HUES64 (cell line): ENCODE measurements at regions not wholly inside any gene's neighbourhood (a gene's known extent, or its start where the extent isn't known, plus 50 kb on each side); places are given as distances from the start of the nearest gene placed in this dataset.
"Not testable (repeated sequence)": the region's sequence is repeated elsewhere in the genome, so short reads cannot be mapped to it uniquely, and the experiment has no call there.

Experiments
- H3K27ac ChIP-seq: 2 replicates; pipeline ENCODE4 v1.7.0; 2013; ENCODE audit warnings: low read depth, low read length, inconsistent platforms
- H3K27me3 ChIP-seq: 2 replicates; pipeline ENCODE4 v1.6.1; 2013; ENCODE audit warnings: mild to moderate bottlenecking, low read length; ENCODE audit not compliant: insufficient read depth
- H3K36me3 ChIP-seq: 2 replicates; pipeline ENCODE4 v1.6.1; 2013; ENCODE audit warnings: mild to moderate bottlenecking, low read length; ENCODE audit not compliant: insufficient read depth
- H3K4me1 ChIP-seq: 2 replicates; pipeline ENCODE4 v1.6.1; 2013; ENCODE audit warnings: mild to moderate bottlenecking, low read length, moderate library complexity; ENCODE audit not compliant: insufficient read depth
- H3K4me3 ChIP-seq: 2 replicates; pipeline ENCODE4 v1.5.1; 2013; ENCODE audit warnings: mild to moderate bottlenecking, low read length, moderate library complexity
- H3K9ac ChIP-seq: 2 replicates; pipeline ENCODE4 v1.6.1; 2013; ENCODE audit warnings: mild to moderate bottlenecking, low read depth, low read length
- H3K9me3 ChIP-seq: 2 replicates; pipeline ENCODE4 v1.6.1; 2013; ENCODE audit warnings: low read depth, low read length; ENCODE audit not compliant: insufficient read depth
- WGBS: fragments of 150-250, 120-280 bp; methylation state at CpG from one replicate; pipeline ENCODE4 v1.1.7; 2013; ENCODE audit warnings: missing lambda C conversion rate; 5-methylcytosine and 5-hydroxymethylcytosine counted together

GRCh38 chr4:104915864-104916263 is 230.8 kb upstream of the TET2 start:
- H3K4me1 ChIP-seq, result no peaks in the 10 kb centered on the region
- H3K4me3 ChIP-seq, result no peak overlapping the region
- H3K27ac ChIP-seq, result no peak overlapping the region
- H3K27me3 ChIP-seq, result peaks cover 100% of the 10 kb centered on the region
- 0 out of 2 replicates have a peak, but pooled peaks cover 5% of the 10 kb centered on the region for H3K9me3 ChIP-seq
- no peak overlapping the region for H3K9ac ChIP-seq
- 2% methylated on average over 3 of the region's 3 CpGs for WGBS
- H3K36me3 ChIP-seq, result no peaks in the 10 kb centered on the region

- no peaks in the 10 kb centered on the region for H3K9me3 ChIP-seq
- no peak overlapping the region for H3K4me3 ChIP-seq
- no peaks in the 10 kb centered on the region for H3K4me1 ChIP-seq
- H3K27me3 ChIP-seq, result peaks cover 99% of the 10 kb centered on the region
- no peaks in the 10 kb centered on the region for H3K36me3 ChIP-seq
- H3K27ac ChIP-seq, result no peak overlapping the region
- no peak overlapping the region for H3K9ac ChIP-seq
These were observed 227.3 kb upstream of the TET2 start for GRCh38 chr4:104919406-104919805.

- H3K4me3 ChIP-seq, result no peak overlapping the region
- no peaks in the 10 kb centered on the region for H3K9me3 ChIP-seq
- no peak overlapping the region for H3K9ac ChIP-seq
- H3K4me1 ChIP-seq, result peaks cover 5% of the 10 kb centered on the region; the same call in 1 of the 2 replicates
- WGBS, result 92% methylated on average over 7 of the region's 7 CpGs
- H3K27ac ChIP-seq, result no peak overlapping the region
- H3K36me3 ChIP-seq, result no peaks in the 10 kb centered on the region
- peaks cover 33% of the 10 kb centered on the region for H3K27me3 ChIP-seq
These were observed 216.4 kb upstream of the TET2 start for GRCh38 chr4:104930298-104930697.

GRCh38 chr4:104930745-104931736 is 215.6 kb upstream of the TET2 start:
- H3K36me3 ChIP-seq, H3K4me1 ChIP-seq, H3K4me3 ChIP-seq, H3K9ac ChIP-seq, H3K9me3 ChIP-seq, H3K27ac ChIP-seq: not testable (repeated sequence)
- peaks cover 26% of the 10 kb centered on the region for H3K27me3 ChIP-seq
- 49% methylated on average over 5 of the region's 5 CpGs for WGBS

- Histone ChIP-seq H3K4me1 (no peaks in the 10 kb centered on the region), H3K4me3 (no peak overlapping the region), H3K36me3 (no peaks in the 10 kb centered on the region), H3K9me3 (no peaks in the 10 kb centered on the region), H3K9ac (no peak overlapping the region), H3K27me3 (no peaks in the 10 kb centered on the region), H3K27ac (no peak overlapping the region)
- 85% methylated on average over 1 of the region's 1 CpG for WGBS
These were observed 208.1 kb upstream of the TET2 start for GRCh38 chr4:104938624-104939023.

- Histone ChIP-seq H3K9ac (no peak overlapping the region), H3K9me3 (no peaks in the 10 kb centered on the region), H3K36me3 (no peaks in the 10 kb centered on the region), H3K4me1 (no peaks in the 10 kb centered on the region), H3K4me3 (no peak overlapping the region), H3K27me3 (peaks cover 3% of the 10 kb centered on the region; the same call in 1 of the 2 replicates), H3K27ac (no peak overlapping the region)
- no CpG with 5 or more reads among the region's 2 CpGs for WGBS
These were observed 205.7 kb upstream of the TET2 start for GRCh38 chr4:104940927-104941326.

GRCh38 chr4:104941661-104942062 is 205.0 kb upstream of the TET2 start:
- H3K9ac ChIP-seq, result no peak overlapping the region
- peaks cover 3% of the 10 kb centered on the region; the same call in 1 of the 2 replicates for H3K27me3 ChIP-seq
- H3K27ac ChIP-seq, result no peak overlapping the region
- H3K4me3 ChIP-seq, result no peak overlapping the region
- H3K36me3 ChIP-seq, result no peaks in the 10 kb centered on the region
- H3K9me3 ChIP-seq, result no peaks in the 10 kb centered on the region
- WGBS, result 73% methylated on average over 1 of the region's 1 CpG
- no peaks in the 10 kb centered on the region for H3K4me1 ChIP-seq

GRCh38 chr4:104942990-104943743 is 203.5 kb upstream of the TET2 start:
- peaks cover 3% of the 10 kb centered on the region; the same call in 1 of the 2 replicates for H3K27me3 ChIP-seq
- H3K4me1 ChIP-seq, result no peaks in the 10 kb centered on the region
- no peaks in the 10 kb centered on the region for H3K36me3 ChIP-seq
- 96% methylated on average over 5 of the region's 6 CpGs for WGBS
- H3K9me3 ChIP-seq, result no peaks in the 10 kb centered on the region
- no peak overlapping the region for H3K4me3 ChIP-seq
- H3K9ac ChIP-seq, result no peak overlapping the region
- H3K27ac ChIP-seq, result no peak overlapping the region

- Histone ChIP-seq H3K9me3 (no peaks in the 10 kb centered on the region), H3K27ac (no peak overlapping the region), H3K9ac (no peak overlapping the region), H3K36me3 (no peaks in the 10 kb centered on the region), H3K27me3 (peaks cover 3% of the 10 kb centered on the region; the same call in 1 of the 2 replicates), H3K4me1 (no peaks in the 10 kb centered on the region), H3K4me3 (no peak overlapping the region)
These were observed 202.1 kb upstream of the TET2 start for GRCh38 chr4:104944596-104944995.

- Histone ChIP-seq H3K4me3 (no peak overlapping the region), H3K9ac (no peak overlapping the region), H3K36me3 (no peaks in the 10 kb centered on the region), H3K4me1 (no peaks in the 10 kb centered on the region), H3K27ac (no peak overlapping the region), H3K9me3 (0 out of 2 replicates have a peak, but pooled peaks cover 8% of the 10 kb centered on the region), H3K27me3 (no peaks in the 10 kb centered on the region)
- WGBS, result 79% methylated on average over 4 of the region's 4 CpGs
These were observed 182.1 kb upstream of the TET2 start for GRCh38 chr4:104964410-104965175.
